GM21786 (cell line): ENCODE measurements at regions not wholly inside any gene's neighbourhood (a gene's known extent, or its start where the extent isn't known, plus 50 kb on each side); places are given as distances from the start of the nearest gene placed in this dataset.

Experiments used
- ATAC-seq: cut with Tn5 transposase; IDR thresholded peaks from one replicate; pipeline ENCODE4 v1.9.1; 2021; ENCODE audit not compliant: unreplicated experiment

- ATAC-seq: no peak
Measured at GRCh38 chr13:90171649-90172048, 1175.8 kb upstream of the MIR17HG start.

- no peak for ATAC-seq
Measured at GRCh38 chr13:90177512-90177911, 1170.0 kb upstream of the MIR17HG start.

- no peak for ATAC-seq
Measured at GRCh38 chr13:90184355-90184754, 1163.1 kb upstream of the MIR17HG start.

GRCh38 chr13:90185734-90186133, 1161.8 kb upstream of the MIR17HG start:
- ATAC-seq: no peak

GRCh38 chr13:90187478-90188350, 1159.8 kb upstream of the MIR17HG start:
- ATAC-seq: no peak

GRCh38 chr13:90188351-90188636, 1159.2 kb upstream of the MIR17HG start:
- ATAC-seq: no peak

GRCh38 chr13:90197722-90198121, 1149.8 kb upstream of the MIR17HG start:
- ATAC-seq: no peak

- no peak for ATAC-seq
Measured at GRCh38 chr13:90201202-90201601, 1146.3 kb upstream of the MIR17HG start.

GRCh38 chr13:90201676-90202460, 1145.6 kb upstream of the MIR17HG start:
- ATAC-seq: no peak

- ATAC-seq: no peak
Measured at GRCh38 chr13:90205081-90205480, 1142.4 kb upstream of the MIR17HG start.

GRCh38 chr13:90205911-90206310, 1141.6 kb upstream of the MIR17HG start:
- no peak for ATAC-seq

- no peak for ATAC-seq
Measured at GRCh38 chr13:90217275-90217674, 1130.2 kb upstream of the MIR17HG start.

- ATAC-seq: no peak
Measured at GRCh38 chr13:90222758-90223157, 1124.7 kb upstream of the MIR17HG start.

- ATAC-seq: no peak
Measured at GRCh38 chr13:90230311-90230710, 1117.2 kb upstream of the MIR17HG start.

GRCh38 chr13:90232291-90232690, 1115.2 kb upstream of the MIR17HG start:
- ATAC-seq: no peak

- ATAC-seq: no peak
Measured at GRCh38 chr13:90233933-90234672, 1113.4 kb upstream of the MIR17HG start.

- no peak for ATAC-seq
Measured at GRCh38 chr13:90237852-90238251, 1109.6 kb upstream of the MIR17HG start.

GRCh38 chr13:90238413-90238812, 1109.1 kb upstream of the MIR17HG start:
- no peak for ATAC-seq

GRCh38 chr13:90239130-90239529, 1108.4 kb upstream of the MIR17HG start:
- ATAC-seq: no peak

- no peak for ATAC-seq
Measured at GRCh38 chr13:90246005-90246404, 1101.5 kb upstream of the MIR17HG start.

GRCh38 chr13:90246687-90247345, 1100.7 kb upstream of the MIR17HG start:
- ATAC-seq: no peak
